ENCODE measurements at regions not wholly inside any gene's neighbourhood (a gene's known extent, or its start where the extent isn't known, plus 50 kb on each side); places are given as distances from the start of the nearest gene placed in this dataset.

- H3K36me3 ChIP-seq (ENCODE audit: insufficient read depth, low read length), result no peaks in the 10 kb centered on the region
- peak overlapping the region; percentile 28 for H3K9ac ChIP-seq (ENCODE audit: insufficient read length)
- no peak for DNase-seq (ENCODE audit: low read depth, low spot score)
- H3K4me3 ChIP-seq, result peak overlapping the region; percentile 56
- H3K27ac ChIP-seq, result peak overlapping the region; percentile 12; the same call in 1 of the 2 replicates
- TF ChIP-seq POLR2AphosphoS5 (IDR thresholded peaks at IDR 0.05; ENCODE audit: borderline replicate concordance, low read depth, low read length) (no peak), EZH2 (IDR thresholded peaks at IDR 0.05) (no peak), FOXP2 (optimal IDR thresholded peaks at IDR 0.05; ENCODE audit: control extremely low read depth, extremely low read length, insufficient read depth) (no peak)
- H3K9me3 ChIP-seq (ENCODE audit: low read depth, low read length), result no peaks in the 10 kb centered on the region
Observed at GRCh38 chr12:69007101-69007854, 74.3 kb upstream of the CPM start.

- DNase-seq (ENCODE audit: low read depth, low spot score), result no peak
- no peaks in the 10 kb centered on the region for H3K36me3 ChIP-seq (ENCODE audit: insufficient read depth, low read length)
- peak overlapping the region; percentile 56 for H3K4me3 ChIP-seq
- TF ChIP-seq FOXP2 (optimal IDR thresholded peaks at IDR 0.05; ENCODE audit: control extremely low read depth, extremely low read length, insufficient read depth) (no peak), EZH2 (IDR thresholded peaks at IDR 0.05) (no peak), POLR2AphosphoS5 (IDR thresholded peaks at IDR 0.05; ENCODE audit: borderline replicate concordance, low read depth, low read length) (no peak)
- H3K9me3 ChIP-seq (ENCODE audit: low read depth, low read length), result no peaks in the 10 kb centered on the region
- no peak overlapping the region for H3K27ac ChIP-seq
- H3K9ac ChIP-seq (ENCODE audit: insufficient read length), result no peak overlapping the region
Observed at GRCh38 chr12:69007855-69008351, 74.9 kb upstream of the CPM start.

GRCh38 chr12:69008520-69008919, 75.5 kb upstream of the CPM start:
- Histone ChIP-seq H3K9ac (ENCODE audit: insufficient read length) (no peak overlapping the region), H3K9me3 (ENCODE audit: low read depth, low read length) (no peaks in the 10 kb centered on the region), H3K4me3 (peak overlapping the region; percentile 56; the same call in 1 of the 2 replicates), H3K27ac (no peak overlapping the region), H3K36me3 (ENCODE audit: insufficient read depth, low read length) (no peaks in the 10 kb centered on the region)
- no peak for TF ChIP-seq FOXP2 (optimal IDR thresholded peaks at IDR 0.05; ENCODE audit: control extremely low read depth, extremely low read length, insufficient read depth)
- TF ChIP-seq POLR2AphosphoS5 (IDR thresholded peaks at IDR 0.05; ENCODE audit: borderline replicate concordance, low read depth, low read length), result no peak
- TF ChIP-seq EZH2 (IDR thresholded peaks at IDR 0.05), result no peak
- DNase-seq (ENCODE audit: low read depth, low spot score), result no peak

- no peak overlapping the region for H3K4me3 ChIP-seq
- DNase-seq (ENCODE audit: low read depth, low spot score), result no peak
- TF ChIP-seq FOXP2 (optimal IDR thresholded peaks at IDR 0.05; ENCODE audit: control extremely low read depth, extremely low read length, insufficient read depth) (no peak), EZH2 (IDR thresholded peaks at IDR 0.05) (no peak), POLR2AphosphoS5 (IDR thresholded peaks at IDR 0.05; ENCODE audit: borderline replicate concordance, low read depth, low read length) (no peak)
- no peaks in the 10 kb centered on the region for H3K36me3 ChIP-seq (ENCODE audit: insufficient read depth, low read length)
- H3K9me3 ChIP-seq (ENCODE audit: low read depth, low read length), result no peaks in the 10 kb centered on the region
- H3K27ac ChIP-seq, result no peak overlapping the region
- no peak overlapping the region for H3K9ac ChIP-seq (ENCODE audit: insufficient read length)
Observed at GRCh38 chr12:69014047-69014446, 81.1 kb upstream of the CPM start.

GRCh38 chr12:69015017-69015416, 82.0 kb upstream of the CPM start:
- Histone ChIP-seq H3K9me3 (ENCODE audit: low read depth, low read length) (no peaks in the 10 kb centered on the region), H3K9ac (ENCODE audit: insufficient read length) (no peak overlapping the region), H3K36me3 (ENCODE audit: insufficient read depth, low read length) (no peaks in the 10 kb centered on the region), H3K4me3 (no peak overlapping the region), H3K27ac (no peak overlapping the region)
- no peak for TF ChIP-seq EZH2 (IDR thresholded peaks at IDR 0.05)
- TF ChIP-seq FOXP2 (optimal IDR thresholded peaks at IDR 0.05; ENCODE audit: control extremely low read depth, extremely low read length, insufficient read depth), result no peak
- TF ChIP-seq POLR2AphosphoS5 (IDR thresholded peaks at IDR 0.05; ENCODE audit: borderline replicate concordance, low read depth, low read length), result no peak
- no peak for DNase-seq (ENCODE audit: low read depth, low spot score)

GRCh38 chr12:69015831-69016230, 82.9 kb upstream of the CPM start:
- TF ChIP-seq EZH2 (IDR thresholded peaks at IDR 0.05), result no peak
- no peak for TF ChIP-seq POLR2AphosphoS5 (IDR thresholded peaks at IDR 0.05; ENCODE audit: borderline replicate concordance, low read depth, low read length)
- no peak for TF ChIP-seq FOXP2 (optimal IDR thresholded peaks at IDR 0.05; ENCODE audit: control extremely low read depth, extremely low read length, insufficient read depth)
- DNase-seq (ENCODE audit: low read depth, low spot score), result no peak
- Histone ChIP-seq H3K36me3 (ENCODE audit: insufficient read depth, low read length) (no peaks in the 10 kb centered on the region), H3K27ac (no peak overlapping the region), H3K9me3 (ENCODE audit: low read depth, low read length) (0 out of 2 replicates have a peak, but pooled peaks cover 3% of the 10 kb centered on the region), H3K9ac (ENCODE audit: insufficient read length) (no peak overlapping the region), H3K4me3 (no peak overlapping the region)

GRCh38 chr12:69019082-69019481, 86.1 kb upstream of the CPM start:
- 0 out of 2 replicates have a peak, but pooled peaks cover 3% of the 10 kb centered on the region for H3K9me3 ChIP-seq (ENCODE audit: low read depth, low read length)
- DNase-seq (ENCODE audit: low read depth, low spot score), result no peak
- H3K9ac ChIP-seq (ENCODE audit: insufficient read length), result no peak overlapping the region
- no peak overlapping the region for H3K4me3 ChIP-seq
- H3K27ac ChIP-seq, result no peak overlapping the region
- H3K36me3 ChIP-seq (ENCODE audit: insufficient read depth, low read length), result no peaks in the 10 kb centered on the region
- no peak for TF ChIP-seq EZH2 (IDR thresholded peaks at IDR 0.05)
- TF ChIP-seq POLR2AphosphoS5 (IDR thresholded peaks at IDR 0.05; ENCODE audit: borderline replicate concordance, low read depth, low read length), result no peak
- no peak for TF ChIP-seq FOXP2 (optimal IDR thresholded peaks at IDR 0.05; ENCODE audit: control extremely low read depth, extremely low read length, insufficient read depth)

GRCh38 chr12:69019910-69020309, 86.9 kb upstream of the CPM start:
- Histone ChIP-seq H3K36me3 (ENCODE audit: insufficient read depth, low read length) (no peaks in the 10 kb centered on the region), H3K4me3 (no peak overlapping the region), H3K9me3 (ENCODE audit: low read depth, low read length) (0 out of 2 replicates have a peak, but pooled peaks cover 3% of the 10 kb centered on the region), H3K27ac (no peak overlapping the region), H3K9ac (ENCODE audit: insufficient read length) (no peak overlapping the region)
- TF ChIP-seq POLR2AphosphoS5 (IDR thresholded peaks at IDR 0.05; ENCODE audit: borderline replicate concordance, low read depth, low read length) (no peak), FOXP2 (optimal IDR thresholded peaks at IDR 0.05; ENCODE audit: control extremely low read depth, extremely low read length, insufficient read depth) (no peak), EZH2 (IDR thresholded peaks at IDR 0.05) (no peak)
- DNase-seq (ENCODE audit: low read depth, low spot score), result no peak
